ENCODE measurements at regions not wholly inside any gene's neighbourhood (a gene's known extent, or its start where the extent isn't known, plus 50 kb on each side); places are given as distances from the start of the nearest gene placed in this dataset.

- no peaks in the 10 kb centered on the region for H3K9me3 Mint-ChIP-seq (ENCODE audit: low read depth, unreplicated experiment)
- no TSS peak for BruUV-seq (replicated peaks)
- intact Hi-C loops (cut with micrococcal nuclease; ENCODE audit: unreplicated experiment), result no loop called here
- H3K36me3 Mint-ChIP-seq (ENCODE audit: insufficient read depth, unreplicated experiment), result no peaks in the 10 kb centered on the region
- no peak overlapping the region for H3K27ac Mint-ChIP-seq (ENCODE audit: unreplicated experiment)
- DNase-seq, result no peak
- no peak overlapping the region for H3K4me3 Mint-ChIP-seq (ENCODE audit: low read depth, unreplicated experiment)
- H3K4me1 Mint-ChIP-seq (ENCODE audit: low read depth, unreplicated experiment), result no peaks in the 10 kb centered on the region
- H3K27me3 Mint-ChIP-seq (ENCODE audit: unreplicated experiment), result no peaks in the 10 kb centered on the region
- CTCF ChIA-PET, result no interaction called here
- TF ChIP-seq CTCF (IDR thresholded peaks at IDR 0.05; ENCODE audit: unreplicated experiment), result no peak
Measured at GRCh38 chr6:130755368-130756034, 71.7 kb upstream of the SMLR1 start.

GRCh38 chr6:130756824-130757223, 70.4 kb upstream of the SMLR1 start:
- Mint-ChIP-seq H3K27me3 (ENCODE audit: unreplicated experiment) (no peaks in the 10 kb centered on the region), H3K36me3 (ENCODE audit: insufficient read depth, unreplicated experiment) (no peaks in the 10 kb centered on the region), H3K27ac (ENCODE audit: unreplicated experiment) (no peak overlapping the region), H3K4me1 (ENCODE audit: low read depth, unreplicated experiment) (no peaks in the 10 kb centered on the region), H3K4me3 (ENCODE audit: low read depth, unreplicated experiment) (no peak overlapping the region), H3K9me3 (ENCODE audit: low read depth, unreplicated experiment) (no peaks in the 10 kb centered on the region)
- TF ChIP-seq CTCF (IDR thresholded peaks at IDR 0.05; ENCODE audit: unreplicated experiment), result no peak
- no peak for DNase-seq
- no TSS peak for BruUV-seq (replicated peaks)
- intact Hi-C loops (cut with micrococcal nuclease; ENCODE audit: unreplicated experiment), result no loop called here
- CTCF ChIA-PET, result interaction anchor here (0.5 kb wide), 1 partner anchor 699 kb away, joined by 4 read pairs; no protein-coding TSS in a partner anchor

- no peaks in the 10 kb centered on the region for H3K4me1 Mint-ChIP-seq (ENCODE audit: low read depth, unreplicated experiment)
- no peaks in the 10 kb centered on the region for H3K9me3 Mint-ChIP-seq (ENCODE audit: low read depth, unreplicated experiment)
- CTCF ChIA-PET, result no interaction called here
- no peak overlapping the region for H3K4me3 Mint-ChIP-seq (ENCODE audit: low read depth, unreplicated experiment)
- no peaks in the 10 kb centered on the region for H3K36me3 Mint-ChIP-seq (ENCODE audit: insufficient read depth, unreplicated experiment)
- no peak for DNase-seq
- H3K27me3 Mint-ChIP-seq (ENCODE audit: unreplicated experiment), result peaks cover 17% of the 10 kb centered on the region
- no peak overlapping the region for H3K27ac Mint-ChIP-seq (ENCODE audit: unreplicated experiment)
- no TSS peak for BruUV-seq (replicated peaks)
- no peak for TF ChIP-seq CTCF (IDR thresholded peaks at IDR 0.05; ENCODE audit: unreplicated experiment)
- intact Hi-C loops (cut with micrococcal nuclease; ENCODE audit: unreplicated experiment), result no loop called here
Measured at GRCh38 chr6:130758813-130759212, 68.4 kb upstream of the SMLR1 start.

- no peak overlapping the region for H3K27ac Mint-ChIP-seq (ENCODE audit: unreplicated experiment)
- intact Hi-C loops (cut with micrococcal nuclease; ENCODE audit: unreplicated experiment), result loop anchor here (1.0 to 5.0 kb wide), 3 partner anchors 438 to 723 kb away; no protein-coding TSS in a partner anchor
- DNase-seq, result peak; percentile 24
- CTCF ChIA-PET, result no interaction called here
- H3K4me3 Mint-ChIP-seq (ENCODE audit: low read depth, unreplicated experiment), result no peak overlapping the region
- H3K9me3 Mint-ChIP-seq (ENCODE audit: low read depth, unreplicated experiment), result no peaks in the 10 kb centered on the region
- H3K27me3 Mint-ChIP-seq (ENCODE audit: unreplicated experiment), result peaks cover 27% of the 10 kb centered on the region
- no peaks in the 10 kb centered on the region for H3K36me3 Mint-ChIP-seq (ENCODE audit: insufficient read depth, unreplicated experiment)
- BruUV-seq (replicated peaks), result no TSS peak
- peak; percentile 61 for TF ChIP-seq CTCF (IDR thresholded peaks at IDR 0.05; ENCODE audit: unreplicated experiment)
- no peaks in the 10 kb centered on the region for H3K4me1 Mint-ChIP-seq (ENCODE audit: low read depth, unreplicated experiment)
Measured at GRCh38 chr6:130760006-130760405, 67.2 kb upstream of the SMLR1 start.

Data from Calu3 (cell line).